ENCODE measurements at regions not wholly inside any gene's neighbourhood (a gene's known extent, or its start where the extent isn't known, plus 50 kb on each side); places are given as distances from the start of the nearest gene placed in this dataset.
"Not testable (repeated sequence)": the region's sequence is repeated elsewhere in the genome, so short reads cannot be mapped to it uniquely, and the experiment has no call there.

- TF ChIP-seq CTCF (IDR thresholded peaks at IDR 0.05; ENCODE audit: insufficient read depth, low read length, poor library complexity, severe bottlenecking), result no peak
- no peak for DNase-seq (ENCODE audit: extremely low read depth, insufficient read length)
- Histone ChIP-seq H3K27me3 (replicated peaks; ENCODE audit: control insufficient read depth, insufficient read depth, low read length) (no peaks in the 10 kb centered on the region), H3K4me3 (replicated peaks; ENCODE audit: low read depth, low read length) (no peak overlapping the region), H3K36me3 (ENCODE audit: control insufficient read depth, insufficient read depth, low read length) (no peaks in the 10 kb centered on the region)
Observed at GRCh38 chr2:208726242-208726641, 319.6 kb downstream of the PTH2R start.

GRCh38 chr2:208751663-208752415 is 345.2 kb downstream of the PTH2R start:
- not testable (repeated sequence) for DNase-seq (ENCODE audit: extremely low read depth, insufficient read length)

GRCh38 chr2:208757364-208757763 is 350.8 kb downstream of the PTH2R start:
- DNase-seq (ENCODE audit: extremely low read depth, insufficient read length), result no peak
- Histone ChIP-seq H3K36me3 (ENCODE audit: control insufficient read depth, insufficient read depth, low read length) (no peaks in the 10 kb centered on the region), H3K27me3 (replicated peaks; ENCODE audit: control insufficient read depth, insufficient read depth, low read length) (no peaks in the 10 kb centered on the region), H3K4me3 (replicated peaks; ENCODE audit: low read depth, low read length) (no peak overlapping the region)
- no peak for TF ChIP-seq CTCF (IDR thresholded peaks at IDR 0.05; ENCODE audit: insufficient read depth, low read length, poor library complexity, severe bottlenecking)

More at GRCh38 chr2:208751663-208752415, 345.2 kb downstream of the PTH2R start:
- H3K4me3 ChIP-seq (replicated peaks; ENCODE audit: low read depth, low read length); H3K36me3 ChIP-seq (ENCODE audit: control insufficient read depth, insufficient read depth, low read length); H3K27me3 ChIP-seq (replicated peaks; ENCODE audit: control insufficient read depth, insufficient read depth, low read length): not testable (repeated sequence)

GRCh38 chr2:208773074-208773473 is 366.5 kb downstream of the PTH2R start:
- DNase-seq (ENCODE audit: extremely low read depth, insufficient read length); H3K36me3 ChIP-seq (ENCODE audit: control insufficient read depth, insufficient read depth, low read length); H3K27me3 ChIP-seq (replicated peaks; ENCODE audit: control insufficient read depth, insufficient read depth, low read length); H3K4me3 ChIP-seq (replicated peaks; ENCODE audit: low read depth, low read length): not testable (repeated sequence)

GRCh38 chr2:208781166-208781565 is 374.6 kb downstream of the PTH2R start:
- Histone ChIP-seq H3K27me3 (replicated peaks; ENCODE audit: control insufficient read depth, insufficient read depth, low read length) (no peaks in the 10 kb centered on the region), H3K36me3 (ENCODE audit: control insufficient read depth, insufficient read depth, low read length) (no peaks in the 10 kb centered on the region), H3K4me3 (replicated peaks; ENCODE audit: low read depth, low read length) (no peak overlapping the region)
- TF ChIP-seq CTCF (IDR thresholded peaks at IDR 0.05; ENCODE audit: insufficient read depth, low read length, poor library complexity, severe bottlenecking), result no peak
- no peak for DNase-seq (ENCODE audit: extremely low read depth, insufficient read length)

- Histone ChIP-seq H3K27me3 (replicated peaks; ENCODE audit: control insufficient read depth, insufficient read depth, low read length) (no peaks in the 10 kb centered on the region), H3K36me3 (ENCODE audit: control insufficient read depth, insufficient read depth, low read length) (no peaks in the 10 kb centered on the region), H3K4me3 (replicated peaks; ENCODE audit: low read depth, low read length) (no peak overlapping the region)
- DNase-seq (ENCODE audit: extremely low read depth, insufficient read length), result no peak
- TF ChIP-seq CTCF (IDR thresholded peaks at IDR 0.05; ENCODE audit: insufficient read depth, low read length, poor library complexity, severe bottlenecking), result no peak
Observed at GRCh38 chr2:208782097-208782496, 375.5 kb downstream of the PTH2R start.

GRCh38 chr2:208783184-208783583 is 376.6 kb downstream of the PTH2R start:
- peak; percentile 12 for TF ChIP-seq CTCF (IDR thresholded peaks at IDR 0.05; ENCODE audit: insufficient read depth, low read length, poor library complexity, severe bottlenecking)
- DNase-seq (ENCODE audit: extremely low read depth, insufficient read length), result no peak
- H3K4me3 ChIP-seq (replicated peaks; ENCODE audit: low read depth, low read length), result no peak overlapping the region
- no peaks in the 10 kb centered on the region for H3K27me3 ChIP-seq (replicated peaks; ENCODE audit: control insufficient read depth, insufficient read depth, low read length)
- no peaks in the 10 kb centered on the region for H3K36me3 ChIP-seq (ENCODE audit: control insufficient read depth, insufficient read depth, low read length)

GRCh38 chr2:208784774-208785173 is 378.2 kb downstream of the PTH2R start:
- H3K27me3 ChIP-seq (replicated peaks; ENCODE audit: control insufficient read depth, insufficient read depth, low read length); H3K4me3 ChIP-seq (replicated peaks; ENCODE audit: low read depth, low read length); H3K36me3 ChIP-seq (ENCODE audit: control insufficient read depth, insufficient read depth, low read length); DNase-seq (ENCODE audit: extremely low read depth, insufficient read length): not testable (repeated sequence)
